Caco-2 (cell line): ENCODE measurements at regions not wholly inside any gene's neighbourhood (a gene's known extent, or its start where the extent isn't known, plus 50 kb on each side); places are given as distances from the start of the nearest gene placed in this dataset.

Experiments
- BruUV-seq: library from RNA; stranded (reverse); fragments of 400-500 nt; replicated peaks from 2 replicates; lab custom pipeline; 2021; lab: Mats Ljungman, UMichigan
- CTCF ChIA-PET: fragments of 300-600 bp; sonication (Branson Sonifier 250); formaldehyde crosslinking; loops from one replicate; lab custom pipeline; 2022; ENCODE audit warnings: antibody characterized with exemption; lab: Charles Lee
- POLR2A ChIA-PET: fragments of 300-600 bp; sonication (Branson Sonifier 250); formaldehyde crosslinking; loops from one replicate; lab custom pipeline; 2022; ENCODE audit warnings: antibody characterized with exemption; lab: Charles Lee
- DNase-seq, 2 experiments: peaks; one replicate each; pipeline versions ENCODE4 v3.0.0 to v3.0.0-alpha.2; 2020 to 2022
- H3K27me3 ChIP-seq: replicated peaks from 2 replicates; pipeline ENCODE4 v1.6.0; 2011; ENCODE audit warnings: low read length; ENCODE audit not compliant: control insufficient read depth, insufficient read depth
- H3K36me3 ChIP-seq: 2 replicates; pipeline ENCODE4 v1.5.1; 2011; ENCODE audit warnings: low read length; ENCODE audit not compliant: control insufficient read depth, insufficient read depth
- H3K4me1 ChIP-seq: fragments of 250-450 bp; sonication (Bioruptor Pico); 2 replicates; pipeline ENCODE4 v1.5.1; 2020; ENCODE audit warnings: mild to moderate bottlenecking
- H3K4me3 ChIP-seq: 2 replicates; pipeline ENCODE4 v1.5.1; 2011; ENCODE audit warnings: low read depth, mild to moderate bottlenecking, control low read depth, low read length
- H3K9me3 ChIP-seq: fragments of 250-450 bp; sonication (Bioruptor Pico); 2 replicates; pipeline ENCODE4 v1.5.1; 2020; ENCODE audit warnings: mild to moderate bottlenecking, moderate library complexity
- H3K27ac Mint-ChIP-seq: one replicate; pipeline ENCODE4 v1.8.0; 2022; ENCODE audit warnings: mixed read lengths; ENCODE audit not compliant: unreplicated experiment
- H3K27me3 Mint-ChIP-seq: one replicate; pipeline ENCODE4 v1.8.0; 2022; ENCODE audit warnings: mixed read lengths; ENCODE audit not compliant: insufficient read depth, unreplicated experiment
- H3K36me3 Mint-ChIP-seq: one replicate; pipeline ENCODE4 v1.8.0; 2022; ENCODE audit warnings: mild to moderate bottlenecking, mixed read lengths; ENCODE audit not compliant: insufficient read depth, unreplicated experiment
- H3K4me1 Mint-ChIP-seq: one replicate; pipeline ENCODE4 v1.8.0; 2022; ENCODE audit warnings: low read depth, mixed read lengths; ENCODE audit not compliant: unreplicated experiment
- H3K4me3 Mint-ChIP-seq: one replicate; pipeline ENCODE4 v1.8.0; 2022; ENCODE audit warnings: mild to moderate bottlenecking, moderate library complexity, mixed read lengths; ENCODE audit not compliant: unreplicated experiment
- H3K9me3 Mint-ChIP-seq: one replicate; pipeline ENCODE4 v1.8.0; 2022; ENCODE audit warnings: mixed read lengths; ENCODE audit not compliant: unreplicated experiment
- CTCF ChIP-seq, 2 experiments: fragments of 200-600 bp in 1 of 2; IDR thresholded peaks; 1 replicate in 1 of 2; 2 replicates in 1 of 2; pipeline versions ENCODE4 v1.5.1 to v1.8.0; 2011 to 2022; ENCODE audit warnings: antibody characterized with exemption in 1 of 2, control low read depth in 1 of 2, inconsistent platforms in 1 of 2, low read depth in 1 of 2, low read length in 1 of 2, mild to moderate bottlenecking in 1 of 2, moderate library complexity in 1 of 2; ENCODE audit not compliant: insufficient read depth in 1 of 2, severe bottlenecking in 1 of 2, unreplicated experiment in 1 of 2
- intact Hi-C: fragments of 100-400 bp; cut with micrococcal nuclease; formaldehyde crosslinking; loops from one replicate; pipeline ENCODE4 v1.10.0; 2022; ENCODE audit not compliant: unreplicated experiment

GRCh38 chr13:88104576-88104975 lies 433.4 kb downstream of the SLITRK5 start:
- Mint-ChIP-seq H3K27me3 (no peaks in the 10 kb centered on the region), H3K9me3 (no peaks in the 10 kb centered on the region), H3K4me3 (no peak overlapping the region), H3K27ac (no peak overlapping the region), H3K4me1 (no peaks in the 10 kb centered on the region), H3K36me3 (no peaks in the 10 kb centered on the region)
- intact Hi-C loops, result no loop called here
- H3K27me3 ChIP-seq, result no peaks in the 10 kb centered on the region
- peaks cover 7% of the 10 kb centered on the region; the same call in 1 of the 2 replicates for H3K9me3 ChIP-seq
- TF ChIP-seq CTCF (IDR thresholded peaks at IDR 0.05; ENCODE audit: insufficient read depth in 1 of 2, low read depth in 1 of 2, low read length in 1 of 2, severe bottlenecking in 1 of 2, unreplicated experiment in 1 of 2), result no peak
- H3K36me3 ChIP-seq, result no peaks in the 10 kb centered on the region
- no peaks in the 10 kb centered on the region for H3K4me1 ChIP-seq
- no peak for DNase-seq
- H3K4me3 ChIP-seq, result no peak overlapping the region
- ChIA-PET CTCF (no interaction called here), POLR2A (no interaction called here)
- BruUV-seq, result no TSS peak

- CTCF ChIA-PET, result no interaction called here
- no peak for TF ChIP-seq CTCF (IDR thresholded peaks at IDR 0.05; ENCODE audit: insufficient read depth in 1 of 2, low read depth in 1 of 2, low read length in 1 of 2, severe bottlenecking in 1 of 2, unreplicated experiment in 1 of 2)
Measured at GRCh38 chr13:88107570-88107969, 436.4 kb downstream of the SLITRK5 start.

GRCh38 chr13:88112526-88112925 lies 441.4 kb downstream of the SLITRK5 start:
- POLR2A ChIA-PET, result no interaction called here
- H3K4me3 ChIP-seq, result no peak overlapping the region
- intact Hi-C loops, result no loop called here
- Mint-ChIP-seq H3K4me1 (no peaks in the 10 kb centered on the region), H3K27ac (no peak overlapping the region), H3K9me3 (no peaks in the 10 kb centered on the region), H3K36me3 (no peaks in the 10 kb centered on the region), H3K4me3 (no peak overlapping the region), H3K27me3 (peaks cover 6% of the 10 kb centered on the region)
- H3K27me3 ChIP-seq, result no peaks in the 10 kb centered on the region
- H3K4me1 ChIP-seq, result 0 out of 2 replicates have a peak, but pooled peaks cover 4% of the 10 kb centered on the region
- no peaks in the 10 kb centered on the region for H3K36me3 ChIP-seq
- no TSS peak for BruUV-seq
- CTCF ChIA-PET, result no interaction called here
- no peaks in the 10 kb centered on the region for H3K9me3 ChIP-seq
- DNase-seq, result no peak
- no peak for TF ChIP-seq CTCF (IDR thresholded peaks at IDR 0.05; ENCODE audit: insufficient read depth in 1 of 2, low read depth in 1 of 2, low read length in 1 of 2, severe bottlenecking in 1 of 2, unreplicated experiment in 1 of 2)

More at GRCh38 chr13:88107570-88107969, 436.4 kb downstream of the SLITRK5 start:
- no peak overlapping the region for H3K27ac Mint-ChIP-seq
- H3K9me3 ChIP-seq, result no peaks in the 10 kb centered on the region
- H3K4me1 Mint-ChIP-seq, result no peaks in the 10 kb centered on the region
- BruUV-seq, result no TSS peak
- no peaks in the 10 kb centered on the region for H3K9me3 Mint-ChIP-seq
- no peaks in the 10 kb centered on the region for H3K27me3 ChIP-seq
- H3K36me3 Mint-ChIP-seq, result no peaks in the 10 kb centered on the region
- H3K4me1 ChIP-seq, result no peaks in the 10 kb centered on the region
- DNase-seq, result no peak
- H3K4me3 Mint-ChIP-seq, result no peak overlapping the region
- intact Hi-C loops, result no loop called here
- H3K27me3 Mint-ChIP-seq, result no peaks in the 10 kb centered on the region
- H3K36me3 ChIP-seq, result no peaks in the 10 kb centered on the region
- no peak overlapping the region for H3K4me3 ChIP-seq
- POLR2A ChIA-PET, result no interaction called here
